Fibroblast of mammary gland (primary cell): ENCODE measurements at regions not wholly inside any gene's neighbourhood (a gene's known extent, or its start where the extent isn't known, plus 50 kb on each side); places are given as distances from the start of the nearest gene placed in this dataset.

ENCODE experiments used
- DNase-seq: peaks from one replicate; pipeline ENCODE4 v3.0.0-alpha.2; 2010; ENCODE audit warnings: low read depth
- H3K4me3 ChIP-seq: 2 replicates; pipeline ENCODE4 v1.5.1; 2011; ENCODE audit warnings: low read depth, mild to moderate bottlenecking, low read length, moderate library complexity; ENCODE audit not compliant: control insufficient read depth
- CTCF ChIP-seq: conservative IDR thresholded peaks from 2 replicates; pipeline ENCODE4 v1.5.1; 2011; ENCODE audit warnings: low read depth, low read length, inconsistent platforms; ENCODE audit not compliant: control insufficient read depth, insufficient read depth

DNA sequence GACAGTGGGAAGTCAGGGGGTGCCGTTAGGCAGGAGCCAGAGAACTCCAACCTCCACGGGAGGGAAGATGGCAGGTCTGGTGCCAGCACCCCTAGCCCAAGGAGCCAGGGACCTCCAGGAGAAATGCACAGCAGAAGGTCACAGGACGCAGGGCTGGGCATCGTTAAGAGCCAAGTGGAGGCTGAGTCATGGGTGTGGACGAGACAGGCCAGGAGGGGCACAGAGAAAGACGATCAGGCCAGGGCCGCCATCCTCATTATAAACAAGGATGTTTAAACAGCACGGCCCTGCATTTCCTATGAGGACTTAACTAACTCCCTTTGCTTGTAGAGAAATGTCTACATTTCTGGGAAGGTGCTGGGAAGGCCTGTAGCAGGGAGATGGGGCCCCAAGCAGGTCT, 77.9 kb upstream of the FZD10 start:
- DNase-seq, result no peak
- no peak overlapping the region for H3K4me3 ChIP-seq
- TF ChIP-seq CTCF, result no peak

- H3K4me3 ChIP-seq, result no peak overlapping the region
- no peak for DNase-seq
- no peak for TF ChIP-seq CTCF
These were observed 76.0 kb upstream of the FZD10 start for GRCh38 chr12:130086248-130086647.

DNA sequence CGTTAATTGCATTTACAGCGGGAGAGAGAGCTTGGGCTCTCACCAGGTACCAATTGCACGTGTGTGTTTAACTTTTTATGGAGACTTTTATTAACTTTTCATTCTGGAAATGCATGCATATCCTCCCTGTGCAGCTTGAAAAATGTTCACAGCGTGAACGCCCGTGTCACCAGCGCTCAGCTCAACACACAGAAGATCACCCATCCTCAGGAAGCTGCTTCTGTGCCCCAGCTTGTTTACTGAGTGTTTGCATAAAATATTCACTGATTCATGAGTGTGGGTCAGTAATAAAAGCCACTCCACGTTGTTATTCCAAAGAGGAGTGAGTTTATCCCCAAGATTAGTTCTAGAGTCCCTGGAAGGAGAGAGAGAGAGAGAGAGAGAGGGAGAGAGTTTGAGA, 75.5 kb upstream of the FZD10 start:
- TF ChIP-seq CTCF, result no peak
- DNase-seq, result no peak
- H3K4me3 ChIP-seq, result no peak overlapping the region

GRCh38 chr12:130087222-130087621, 75.0 kb upstream of the FZD10 start:
- no peak overlapping the region for H3K4me3 ChIP-seq
- no peak for TF ChIP-seq CTCF
- DNase-seq, result no peak

DNA sequence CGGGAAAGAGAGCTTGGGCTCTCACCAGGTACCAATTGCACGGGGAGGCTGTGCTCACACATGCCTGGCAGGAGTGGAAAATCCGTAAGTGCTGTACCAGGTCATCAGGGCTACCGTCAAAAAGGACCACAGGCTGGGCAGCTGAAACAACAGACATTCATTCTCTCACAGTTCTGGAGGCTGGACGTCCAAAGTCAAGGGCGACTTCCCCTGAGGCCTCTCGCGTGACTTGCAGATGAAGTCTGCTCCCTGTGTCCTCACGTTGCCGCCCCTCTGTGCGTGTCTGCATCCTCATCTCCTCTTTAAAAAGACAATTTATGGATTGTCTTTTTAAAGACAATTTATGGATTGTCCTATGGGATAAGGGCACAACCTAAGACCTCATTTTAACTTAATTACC, 73.8 kb upstream of the FZD10 start:
- no peak for DNase-seq
- TF ChIP-seq CTCF, result no peak
- H3K4me3 ChIP-seq, result no peak overlapping the region

DNA sequence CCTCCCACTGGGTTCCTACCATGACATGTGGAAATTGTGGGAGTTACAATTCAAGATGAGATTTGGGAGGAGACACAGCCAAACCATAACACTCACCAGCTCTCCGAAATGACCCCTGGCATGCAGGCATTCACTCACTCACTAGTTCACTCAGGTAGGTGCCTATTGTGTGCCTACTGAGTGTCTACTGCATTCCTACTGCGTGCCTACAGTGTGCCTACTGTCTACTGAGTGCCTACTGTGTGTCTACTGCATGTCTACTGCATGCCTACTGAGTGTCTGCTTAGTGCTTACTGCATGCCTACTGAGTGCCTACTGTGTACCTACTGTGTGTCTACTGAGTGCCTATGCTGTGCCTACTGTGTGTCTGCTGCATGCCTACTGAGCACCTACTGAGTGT, 71.7 kb upstream of the FZD10 start:
- H3K4me3 ChIP-seq, result no peak overlapping the region
- no peak for DNase-seq
- no peak for TF ChIP-seq CTCF

DNA sequence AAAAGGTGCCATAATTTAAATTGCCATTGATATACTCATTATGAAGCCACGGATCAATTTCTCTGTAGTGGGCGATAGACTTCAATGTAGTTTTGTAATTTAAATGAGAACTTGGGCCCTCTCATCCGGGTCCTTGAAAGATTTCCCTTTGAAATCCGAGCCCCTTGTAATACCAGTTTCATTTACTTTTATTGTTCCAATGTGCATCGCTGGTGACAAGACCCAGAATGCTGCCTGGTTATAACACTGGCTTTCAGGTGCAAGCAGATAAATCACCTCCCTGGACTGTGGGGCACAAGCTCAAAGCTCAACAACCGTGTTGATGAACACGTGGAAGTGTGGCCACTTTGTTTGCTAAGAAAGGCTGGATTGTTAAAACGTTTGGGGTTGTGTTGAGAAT, 68.9 kb upstream of the FZD10 start:
- H3K4me3 ChIP-seq, result no peak overlapping the region
- DNase-seq, result no peak
- TF ChIP-seq CTCF, result no peak
